Upper lobe of right lung (tissue), 1 donor: ENCODE measurements at regions not wholly inside any gene's neighbourhood (a gene's known extent, or its start where the extent isn't known, plus 50 kb on each side); places are given as distances from the start of the nearest gene placed in this dataset.
A peak's percentile ranks its signal among the peaks of the same experiment; 100 is the strongest.
"Not testable (repeated sequence)": the region's sequence is repeated elsewhere in the genome, so short reads cannot be mapped to it uniquely, and the experiment has no call there.

Experiments used
- ATAC-seq: fragments of 200-7000 bp; cut with Tn5 transposase; one replicate; pipeline ENCODE4 v1.9.1; 2020; ENCODE audit warnings: mild to moderate bottlenecking, moderate library complexity
- DNase-seq: peaks from one replicate; pipeline ENCODE4 v3.0.0-alpha.2; 2020
- H3K27ac ChIP-seq: fragments of 200-600 bp; one replicate; pipeline ENCODE4 v1.8.0; 2022
- H3K27me3 ChIP-seq: fragments of 200-600 bp; one replicate; pipeline ENCODE4 v1.8.0; 2022; ENCODE audit warnings: mild to moderate bottlenecking
- H3K36me3 ChIP-seq: fragments of 200-600 bp; one replicate; pipeline ENCODE4 v1.8.0; 2022
- H3K4me1 ChIP-seq: fragments of 200-600 bp; one replicate; pipeline ENCODE4 v1.8.0; 2022
- H3K4me3 ChIP-seq: fragments of 200-600 bp; one replicate; pipeline ENCODE4 v1.8.0; 2022; ENCODE audit warnings: mild to moderate bottlenecking
- H3K9me3 ChIP-seq: fragments of 200-600 bp; one replicate; pipeline ENCODE4 v1.8.0; 2022
- intact Hi-C: fragments of 100-400 bp; cut with DNase I; formaldehyde crosslinking; loops from one replicate; pipeline ENCODE4 v1.11.0; 2022
- TF ChIP-seq, protein P1 (sequence below): fragments of 200-600 bp; IDR thresholded peaks from one replicate; pipeline ENCODE4 v1.8.0; 2022; ENCODE audit warnings: antibody characterized with exemption
- donor health status: DM: no; HTN: yes; CAD: no; lungs with severe emphysema.

DNA sequence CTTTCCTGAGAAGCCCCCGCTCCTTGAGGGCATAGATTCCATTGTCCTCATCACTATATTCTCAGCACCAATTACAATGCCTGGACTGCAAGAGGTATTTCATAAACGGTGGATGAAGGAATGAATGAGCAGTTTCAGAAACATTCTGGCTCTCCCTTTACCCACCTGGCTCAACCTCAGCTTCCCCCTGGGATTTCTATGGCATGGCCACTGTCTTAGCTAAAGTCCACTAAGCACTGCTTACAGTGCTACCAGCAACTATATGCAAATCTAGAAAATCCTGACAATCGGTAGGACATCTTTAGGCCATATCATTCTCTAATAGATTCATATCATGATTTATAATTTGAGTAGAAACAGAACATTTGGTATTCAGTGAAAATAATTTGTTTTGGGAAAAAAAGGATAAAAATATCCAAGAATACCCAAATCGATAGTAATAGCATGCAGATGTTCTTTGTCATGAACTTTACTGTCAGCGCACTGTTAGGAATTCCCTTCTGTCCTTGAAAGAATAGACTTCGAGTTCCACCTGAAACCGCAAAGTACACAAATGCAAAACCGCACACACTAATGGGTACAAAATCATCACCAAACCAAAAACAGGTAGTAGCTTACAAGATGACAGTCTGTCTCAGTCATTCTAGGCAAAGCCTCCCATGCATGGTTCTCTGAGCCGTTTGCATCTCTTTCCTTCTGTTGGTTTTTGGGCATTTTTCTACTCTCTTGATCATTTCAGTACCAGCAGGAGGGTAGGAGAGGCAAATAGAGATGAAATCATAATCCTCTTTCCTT is 303.6 kb upstream of the ID2 start:
- DNase-seq (no peak), ATAC-seq (no peak)
- no peak overlapping the region for H3K27ac ChIP-seq
- H3K36me3 ChIP-seq = no peaks in the 10 kb centered on the region
- TF ChIP-seq, protein P1, sequence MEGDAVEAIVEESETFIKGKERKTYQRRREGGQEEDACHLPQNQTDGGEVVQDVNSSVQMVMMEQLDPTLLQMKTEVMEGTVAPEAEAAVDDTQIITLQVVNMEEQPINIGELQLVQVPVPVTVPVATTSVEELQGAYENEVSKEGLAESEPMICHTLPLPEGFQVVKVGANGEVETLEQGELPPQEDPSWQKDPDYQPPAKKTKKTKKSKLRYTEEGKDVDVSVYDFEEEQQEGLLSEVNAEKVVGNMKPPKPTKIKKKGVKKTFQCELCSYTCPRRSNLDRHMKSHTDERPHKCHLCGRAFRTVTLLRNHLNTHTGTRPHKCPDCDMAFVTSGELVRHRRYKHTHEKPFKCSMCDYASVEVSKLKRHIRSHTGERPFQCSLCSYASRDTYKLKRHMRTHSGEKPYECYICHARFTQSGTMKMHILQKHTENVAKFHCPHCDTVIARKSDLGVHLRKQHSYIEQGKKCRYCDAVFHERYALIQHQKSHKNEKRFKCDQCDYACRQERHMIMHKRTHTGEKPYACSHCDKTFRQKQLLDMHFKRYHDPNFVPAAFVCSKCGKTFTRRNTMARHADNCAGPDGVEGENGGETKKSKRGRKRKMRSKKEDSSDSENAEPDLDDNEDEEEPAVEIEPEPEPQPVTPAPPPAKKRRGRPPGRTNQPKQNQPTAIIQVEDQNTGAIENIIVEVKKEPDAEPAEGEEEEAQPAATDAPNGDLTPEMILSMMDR = no peak
- no peaks in the 10 kb centered on the region for H3K9me3 ChIP-seq
- H3K4me1 ChIP-seq = no peaks in the 10 kb centered on the region
- no peak overlapping the region for H3K4me3 ChIP-seq
- intact Hi-C loops = no loop called here
- H3K27me3 ChIP-seq = no peaks in the 10 kb centered on the region

DNA sequence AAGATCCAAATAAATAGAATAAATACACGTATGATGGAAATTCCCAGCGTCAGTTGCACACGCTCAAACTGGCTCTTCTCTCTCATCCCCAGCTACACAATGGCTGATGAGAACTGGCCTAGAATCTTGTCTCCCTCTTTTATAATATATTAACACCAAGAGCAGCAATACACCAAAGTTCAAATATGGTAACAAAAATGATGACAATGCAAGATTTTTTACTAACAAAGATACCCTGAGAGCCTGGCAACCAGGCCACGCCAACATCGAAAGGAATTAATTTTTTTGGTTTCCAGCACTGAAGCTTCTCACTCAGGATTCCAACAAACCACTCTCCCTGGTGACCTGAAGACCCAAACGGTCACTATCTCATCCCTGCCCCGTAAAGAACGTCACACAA is 302.7 kb upstream of the ID2 start:
- DNase-seq (no peak), ATAC-seq (no peak)
- Histone ChIP-seq H3K4me3 (no peak overlapping the region), H3K4me1 (no peaks in the 10 kb centered on the region), H3K27ac (no peak overlapping the region), H3K36me3 (no peaks in the 10 kb centered on the region), H3K9me3 (no peaks in the 10 kb centered on the region), H3K27me3 (no peaks in the 10 kb centered on the region)
- intact Hi-C loops = no loop called here
- TF ChIP-seq, protein P1 = no peak

- DNase-seq = no peak
Observed at GRCh38 chr2:8379549-8379948, 302.3 kb upstream of the ID2 start.

DNA sequence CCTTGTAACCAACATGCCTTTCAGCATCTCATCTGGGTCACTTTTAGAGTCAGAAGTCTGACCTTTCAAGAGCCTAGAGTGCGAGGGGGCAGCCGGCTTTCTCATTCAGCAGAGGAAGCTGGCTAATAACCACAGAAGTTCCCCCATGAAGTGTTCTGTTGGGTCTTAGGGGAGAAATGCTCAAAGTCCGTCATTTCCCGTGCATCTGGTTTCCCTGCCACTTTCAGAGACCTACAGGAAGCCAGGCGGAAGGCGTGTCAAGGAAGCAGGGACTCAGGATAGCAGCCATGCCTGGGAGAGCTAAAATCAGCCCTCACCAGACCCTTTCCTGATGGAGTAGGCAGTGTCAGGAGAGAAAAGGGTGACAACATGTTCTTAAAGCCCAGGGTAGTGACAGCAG is 301.8 kb upstream of the ID2 start:
- H3K27ac ChIP-seq = no peak overlapping the region
- H3K4me3 ChIP-seq = no peak overlapping the region
- H3K4me1 ChIP-seq = no peaks in the 10 kb centered on the region
- DNase-seq (no peak), ATAC-seq (peak; percentile 9)
- intact Hi-C loops = no loop called here
- TF ChIP-seq, protein P1 = no peak
- H3K36me3 ChIP-seq = no peaks in the 10 kb centered on the region
- no peaks in the 10 kb centered on the region for H3K9me3 ChIP-seq
- no peaks in the 10 kb centered on the region for H3K27me3 ChIP-seq

More at GRCh38 chr2:8379549-8379948, 302.3 kb upstream of the ID2 start:
- intact Hi-C loops = no loop called here
- Histone ChIP-seq H3K4me1 (no peaks in the 10 kb centered on the region), H3K9me3 (no peaks in the 10 kb centered on the region), H3K36me3 (no peaks in the 10 kb centered on the region), H3K4me3 (no peak overlapping the region), H3K27me3 (no peaks in the 10 kb centered on the region), H3K27ac (no peak overlapping the region)
- TF ChIP-seq, protein P1 = no peak
- ATAC-seq = no peak

GRCh38 chr2:8380566-8380965 is 301.3 kb upstream of the ID2 start:
- intact Hi-C loops = no loop called here
- ATAC-seq = no peak
- H3K9me3 ChIP-seq = no peaks in the 10 kb centered on the region
- no peak for DNase-seq
- no peak overlapping the region for H3K27ac ChIP-seq
- no peaks in the 10 kb centered on the region for H3K4me1 ChIP-seq
- no peaks in the 10 kb centered on the region for H3K27me3 ChIP-seq
- no peaks in the 10 kb centered on the region for H3K36me3 ChIP-seq
- no peak overlapping the region for H3K4me3 ChIP-seq
- TF ChIP-seq, protein P1 = no peak

GRCh38 chr2:8382485-8382884 is 299.4 kb upstream of the ID2 start:
- intact Hi-C loops = no loop called here
- Histone ChIP-seq H3K27ac (no peak overlapping the region), H3K4me3 (no peak overlapping the region), H3K36me3 (no peaks in the 10 kb centered on the region), H3K27me3 (no peaks in the 10 kb centered on the region), H3K4me1 (no peaks in the 10 kb centered on the region), H3K9me3 (no peaks in the 10 kb centered on the region)
- DNase-seq (no peak), ATAC-seq (no peak)
- TF ChIP-seq, protein P1 = no peak

- ATAC-seq, intact Hi-C loops, H3K9me3 ChIP-seq: not testable (repeated sequence)
Observed at GRCh38 chr2:8386748-8387147, 295.1 kb upstream of the ID2 start.

More at GRCh38 chr2:8386748-8387147, 295.1 kb upstream of the ID2 start:
- H3K36me3 ChIP-seq, H3K27me3 ChIP-seq, H3K27ac ChIP-seq, H3K4me3 ChIP-seq, H3K4me1 ChIP-seq: not testable (repeated sequence)
- DNase-seq = peak; percentile 67
